RPMI7951 (cell line): ENCODE measurements at regions not wholly inside any gene's neighbourhood (a gene's known extent, or its start where the extent isn't known, plus 50 kb on each side); places are given as distances from the start of the nearest gene placed in this dataset.
A peak's percentile ranks its signal among the peaks of the same experiment; 100 is the strongest.
"Not testable (repeated sequence)": the region's sequence is repeated elsewhere in the genome, so short reads cannot be mapped to it uniquely, and the experiment has no call there.

Source experiments
- DNase-seq: peaks from one replicate; pipeline ENCODE4 v3.0.0-alpha.2; 2012; ENCODE audit warnings: low read depth

- DNase-seq: no peak
Measured at GRCh38 chr2:14827226-14828023, 194.9 kb downstream of the LRATD1 start.

- DNase-seq: no peak
Measured at GRCh38 chr2:14828223-14828622, 195.7 kb downstream of the LRATD1 start.

- DNase-seq: no peak
Measured at GRCh38 chr2:14828968-14829367, 196.5 kb downstream of the LRATD1 start.

- DNase-seq: no peak
Measured at GRCh38 chr2:14831458-14831857, 198.9 kb downstream of the LRATD1 start.

DNA sequence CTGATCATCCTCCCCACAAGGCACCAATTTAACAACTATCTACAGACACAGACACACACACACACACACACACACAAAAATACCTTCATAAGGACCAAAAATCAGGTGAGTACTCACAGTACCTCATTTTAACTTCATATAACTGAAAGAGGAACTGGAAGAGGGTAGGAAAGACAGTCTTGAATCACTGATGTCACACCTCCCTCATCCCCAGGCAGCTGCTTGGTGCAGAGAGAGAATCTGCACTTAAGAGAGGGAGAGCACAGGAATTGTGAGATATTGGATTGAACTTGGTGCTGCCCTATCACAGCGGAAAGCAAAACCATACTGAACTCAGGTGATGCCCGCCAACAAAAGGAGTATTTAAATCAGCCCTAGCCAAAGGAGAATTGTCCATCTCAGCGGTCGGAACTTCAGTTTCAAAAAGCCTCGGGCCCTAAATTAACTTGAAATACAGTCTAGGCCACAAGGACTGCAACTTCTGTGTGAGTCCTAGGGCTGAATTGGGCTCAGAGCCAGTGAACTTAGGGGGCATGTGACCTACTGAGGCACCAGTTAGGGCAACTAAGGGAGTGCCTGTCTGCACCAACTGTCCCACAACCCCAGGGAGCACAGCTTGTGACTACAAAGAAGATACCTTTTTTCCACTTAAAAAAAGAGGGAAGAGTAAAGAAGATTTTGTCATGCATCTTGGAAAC is 211.1 kb downstream of the LRATD1 start:
- no peak for DNase-seq

DNA sequence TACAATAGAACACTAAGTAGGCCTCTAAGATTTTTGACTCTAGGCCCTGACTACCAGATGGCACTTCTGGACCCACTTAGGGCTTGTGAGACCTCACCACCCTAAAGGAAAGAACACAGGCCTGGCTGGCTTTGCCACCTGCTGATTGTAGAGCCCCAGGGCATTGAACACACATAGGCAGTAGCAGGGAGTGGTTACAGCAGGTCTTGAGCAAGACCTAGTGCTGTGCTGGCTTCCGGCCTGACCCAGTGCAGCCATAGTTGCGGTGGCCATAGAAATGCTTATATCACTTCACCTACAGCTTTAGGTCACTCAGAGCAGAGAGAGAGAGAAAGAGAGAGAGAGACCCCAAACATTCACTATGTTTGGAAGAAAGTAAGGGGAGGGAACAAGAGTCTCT is 223.2 kb downstream of the LRATD1 start:
- no peak for DNase-seq

DNA sequence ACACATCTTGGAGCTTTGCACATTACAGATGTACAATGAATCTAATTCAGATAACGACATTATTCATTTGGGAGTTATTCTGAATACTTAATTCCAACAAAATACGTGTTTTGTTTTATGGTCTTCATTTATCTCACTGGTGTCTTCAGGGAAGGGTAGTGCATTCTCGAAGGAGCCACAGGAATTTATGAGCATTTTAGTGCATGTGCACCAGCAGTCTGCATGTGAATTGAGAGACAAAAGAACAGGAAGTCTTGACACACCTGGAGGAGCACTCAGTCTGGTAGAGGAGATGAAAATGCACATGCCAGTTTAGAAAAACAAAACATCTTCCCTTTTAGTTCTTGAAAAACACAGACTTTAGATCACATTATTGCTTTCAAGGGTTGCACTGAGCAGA is 228.7 kb downstream of the LRATD1 start:
- DNase-seq: no peak

DNA sequence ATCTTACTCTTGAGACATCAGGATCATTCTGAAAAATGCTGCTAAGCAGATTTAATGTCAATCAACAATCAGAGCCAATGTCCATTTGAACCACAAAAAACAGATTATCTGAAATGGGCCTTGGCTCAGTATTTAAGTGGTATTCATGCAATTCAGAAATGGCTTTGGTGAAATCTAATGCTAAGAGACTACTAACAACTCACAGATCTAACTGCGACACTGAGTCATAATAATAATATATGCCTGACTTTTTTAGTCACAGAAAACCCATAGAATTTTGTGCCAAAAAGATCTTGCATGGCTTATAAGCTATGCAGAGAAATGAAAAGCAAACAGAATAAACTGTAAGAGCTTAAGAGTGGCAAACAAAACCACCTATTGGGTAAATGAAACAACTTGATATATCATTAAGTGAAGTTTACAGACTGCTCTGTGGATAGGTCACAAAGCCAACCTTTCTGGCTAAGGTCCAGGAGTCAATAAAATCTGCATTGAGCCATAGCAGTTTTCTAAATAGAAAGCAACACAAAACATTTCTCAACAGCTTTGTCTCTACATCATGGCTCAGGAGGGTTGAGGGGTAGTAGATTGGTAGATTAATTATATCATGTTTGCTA is 234.3 kb downstream of the LRATD1 start:
- no peak for DNase-seq

DNA sequence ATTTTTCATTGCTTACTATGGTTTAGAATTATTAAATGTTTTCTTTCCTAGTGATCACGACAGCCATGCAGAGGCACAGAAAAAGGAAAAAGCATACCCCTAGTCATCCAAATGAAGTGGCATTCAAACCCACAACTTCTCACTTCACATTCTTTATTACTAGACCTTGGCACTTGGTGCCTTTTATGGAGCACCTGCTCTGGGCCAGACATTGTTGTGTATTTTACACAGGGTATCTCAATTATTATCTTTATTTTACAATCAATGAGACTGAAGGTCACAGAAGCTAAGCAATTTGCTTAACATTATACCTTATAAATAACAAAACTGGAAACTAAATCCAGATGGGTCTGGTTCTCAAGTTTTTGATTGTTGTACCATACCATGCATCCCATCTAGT is 235.3 kb downstream of the LRATD1 start:
- DNase-seq: no peak

- peak; percentile 22 for DNase-seq
Measured at GRCh38 chr2:14872779-14873325, 240.3 kb downstream of the LRATD1 start.

- no peak for DNase-seq
Measured at GRCh38 chr2:14881651-14882327, 249.3 kb downstream of the LRATD1 start.

DNA sequence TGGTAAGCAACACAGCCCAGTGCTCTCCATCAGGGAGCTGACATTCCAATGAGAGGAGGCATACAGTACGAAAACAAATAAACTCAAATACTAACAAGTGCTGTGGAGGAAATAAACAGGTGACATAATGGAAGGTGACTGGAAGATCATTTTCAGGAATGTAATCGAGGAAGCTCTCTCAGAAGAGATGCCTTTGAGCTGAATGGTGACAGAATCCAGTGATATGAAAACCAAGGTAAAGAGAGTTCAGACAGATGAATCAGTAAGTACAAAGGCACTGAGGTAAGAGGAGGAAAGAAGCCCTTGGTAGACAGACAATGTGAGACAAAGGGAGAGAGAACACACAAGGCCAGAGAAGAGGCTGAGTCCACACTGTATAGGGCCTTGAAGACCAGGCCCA is 252.1 kb downstream of the LRATD1 start:
- DNase-seq: no peak

GRCh38 chr2:14891546-14891945 is 259.0 kb downstream of the LRATD1 start:
- DNase-seq: no peak

DNA sequence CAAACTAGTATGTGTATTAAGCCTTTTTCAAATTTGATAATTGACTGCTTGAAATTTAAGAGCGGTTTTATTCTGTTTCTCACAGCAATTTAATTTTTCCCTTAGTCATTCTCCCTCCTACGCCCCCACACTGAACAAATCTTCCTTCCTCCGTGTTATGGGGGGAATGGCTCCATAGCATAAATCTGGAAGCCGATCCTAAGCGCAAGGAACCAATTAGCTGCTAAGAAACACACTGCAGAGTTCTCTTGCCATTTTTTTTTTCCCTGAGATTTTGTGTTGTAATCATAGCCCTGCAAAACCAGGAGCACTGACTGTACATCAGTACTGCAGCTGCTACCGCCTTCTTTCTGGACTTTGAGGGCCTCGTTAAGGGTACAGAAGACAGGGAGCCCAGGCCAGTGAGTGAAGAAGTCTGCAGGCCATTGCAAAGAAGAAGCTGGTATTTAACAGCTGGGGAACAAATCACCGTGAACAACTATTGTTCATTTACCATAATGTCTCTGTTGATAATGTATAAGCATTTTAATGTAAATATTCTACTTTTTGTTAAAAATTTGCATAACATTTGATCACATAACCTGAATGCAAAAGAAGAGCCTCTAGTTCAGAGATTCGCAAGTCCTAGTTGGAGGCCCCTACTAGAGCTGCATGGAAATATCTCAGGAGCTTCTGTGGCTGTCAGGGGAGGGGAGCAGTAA is 264.0 kb downstream of the LRATD1 start:
- DNase-seq: no peak

GRCh38 chr2:14899621-14900414 is 267.3 kb downstream of the LRATD1 start:
- DNase-seq: no peak

DNA sequence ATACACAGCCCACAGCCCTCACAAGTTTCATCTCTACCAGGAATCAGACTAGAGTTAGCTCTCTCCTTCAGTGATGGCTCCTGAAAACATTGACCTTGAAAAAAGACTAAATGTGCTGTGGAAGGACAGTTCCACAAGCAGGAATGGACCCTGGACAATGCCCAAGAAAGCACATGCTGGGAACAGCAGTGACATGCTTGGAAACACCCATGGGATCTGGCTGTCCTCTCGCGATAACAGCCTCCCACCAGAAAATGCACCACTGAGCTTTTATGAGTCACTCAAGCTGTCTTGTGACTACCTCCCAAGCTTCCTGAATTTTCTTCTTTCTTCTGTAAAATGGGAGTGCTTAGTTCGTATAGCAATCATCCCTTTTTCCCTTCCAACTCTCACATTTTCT is 269.2 kb downstream of the LRATD1 start:
- DNase-seq: no peak

GRCh38 chr2:14902953-14903352 is 270.4 kb downstream of the LRATD1 start:
- no peak for DNase-seq

- no peak for DNase-seq
Measured at GRCh38 chr2:14903709-14904374, 271.3 kb downstream of the LRATD1 start.

GRCh38 chr2:14904378-14904777 is 271.9 kb downstream of the LRATD1 start:
- DNase-seq: not testable (repeated sequence)

DNA sequence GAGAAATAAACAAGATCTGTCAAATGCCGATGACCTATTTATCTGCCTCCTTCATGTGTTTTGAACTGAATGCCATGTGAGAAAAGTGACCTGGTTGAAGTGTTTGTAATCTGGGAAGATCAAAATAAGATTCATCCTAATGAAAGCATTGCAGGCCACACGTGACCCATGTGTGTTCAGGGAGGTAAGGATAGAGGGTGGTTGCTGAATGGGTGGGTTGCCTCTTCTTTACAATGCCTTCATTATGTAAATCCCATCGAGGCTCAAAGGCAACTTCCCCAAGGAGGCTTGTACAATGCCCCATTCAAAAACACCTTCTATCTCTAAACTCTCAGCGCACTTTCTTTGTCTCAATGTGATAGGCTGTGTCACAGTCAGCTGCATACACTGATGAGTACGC is 273.1 kb downstream of the LRATD1 start:
- DNase-seq: no peak
